Endodermal cell (in vitro differentiated cells): ENCODE measurements at regions not wholly inside any gene's neighbourhood (a gene's known extent, or its start where the extent isn't known, plus 50 kb on each side); places are given as distances from the start of the nearest gene placed in this dataset.

ENCODE experiments used
- DNase-seq: peaks from one replicate; pipeline ENCODE4 v3.0.0-alpha.2; 2017
- H3K27ac ChIP-seq: 2 replicates; pipeline ENCODE4 v1.5.1; 2013; ENCODE audit warnings: mild to moderate bottlenecking, low read depth, low read length, moderate library complexity
- H3K27me3 ChIP-seq: 2 replicates; pipeline ENCODE4 v1.6.1; 2013; ENCODE audit warnings: mild to moderate bottlenecking, low read length, moderate library complexity; ENCODE audit not compliant: insufficient read depth, control insufficient read depth, poor library complexity, severe bottlenecking
- H3K36me3 ChIP-seq: 2 replicates; pipeline ENCODE4 v1.7.0; 2013; ENCODE audit warnings: mild to moderate bottlenecking, low read length, moderate library complexity; ENCODE audit not compliant: control insufficient read depth, insufficient read depth
- H3K4me1 ChIP-seq: one replicate; pipeline ENCODE4 v1.7.0; 2013; ENCODE audit warnings: low read length; ENCODE audit not compliant: control insufficient read depth, insufficient read depth
- H3K4me3 ChIP-seq: 2 replicates; pipeline ENCODE4 v1.5.1; 2013; ENCODE audit warnings: mild to moderate bottlenecking, low read length, moderate library complexity
- H3K9ac ChIP-seq: 2 replicates; pipeline ENCODE4 v1.6.1; 2013; ENCODE audit warnings: mild to moderate bottlenecking, low read length, moderate library complexity; ENCODE audit not compliant: poor library complexity, severe bottlenecking; ENCODE audit errors: extremely low read depth
- H3K9me3 ChIP-seq: 2 replicates; pipeline ENCODE4 v1.6.1; 2013; ENCODE audit warnings: mild to moderate bottlenecking, low read length, moderate library complexity; ENCODE audit not compliant: control insufficient read depth
- H3K27ac Mint-ChIP-seq: 2 replicates; pipeline ENCODE4 v1.8.0; 2020; ENCODE audit warnings: mixed read lengths
- H3K27me3 Mint-ChIP-seq: 2 replicates; pipeline ENCODE4 v1.8.0; 2021; ENCODE audit warnings: mild to moderate bottlenecking, mixed read lengths; ENCODE audit not compliant: insufficient read depth
- H3K36me3 Mint-ChIP-seq: 2 replicates; pipeline ENCODE4 v1.8.0; 2020; ENCODE audit warnings: low read depth, mixed read lengths
- H3K4me1 Mint-ChIP-seq: 2 replicates; pipeline ENCODE4 v1.8.0; 2020; ENCODE audit warnings: mixed read lengths
- H3K4me3 Mint-ChIP-seq: 2 replicates; pipeline ENCODE4 v1.8.0; 2020; ENCODE audit warnings: mild to moderate bottlenecking, moderate library complexity, mixed read lengths
- H3K9me3 Mint-ChIP-seq: 2 replicates; pipeline ENCODE4 v1.8.0; 2020; ENCODE audit warnings: mild to moderate bottlenecking, mixed read lengths
- CTCF ChIP-seq: fragments of 200-600 bp; sonication (generic); conservative IDR thresholded peaks from 2 replicates; pipeline ENCODE4 v1.5.0; 2021; ENCODE audit warnings: antibody characterized with exemption, mild to moderate bottlenecking
- WGBS, 2 experiments: methylation state at CpG; one replicate each; pipeline versions ENCODE4 v1.1.5 to v1.1.7; 2013; ENCODE audit warnings: missing lambda C conversion rate in 2 of 2, mixed read lengths in 1 of 2; ENCODE audit not compliant: insufficient coverage in 1 of 2, insufficient read length in 1 of 2; 5-methylcytosine and 5-hydroxymethylcytosine counted together

GRCh38 chr22:48268293-48268692 is 1505.8 kb downstream of the TBC1D22A start:
- no peak overlapping the region for H3K27ac Mint-ChIP-seq
- no peaks in the 10 kb centered on the region for H3K4me1 ChIP-seq
- no peaks in the 10 kb centered on the region for H3K36me3 ChIP-seq
- H3K27ac ChIP-seq, result no peak overlapping the region
- WGBS, 2 experiments, result 90 to 93% methylated on average over 4 to 11 of the region's 11 CpGs
- no peak for DNase-seq
- H3K9ac ChIP-seq, result no peak overlapping the region
- H3K4me3 Mint-ChIP-seq, result no peak overlapping the region
- H3K9me3 Mint-ChIP-seq, result no peaks in the 10 kb centered on the region
- no peaks in the 10 kb centered on the region for H3K36me3 Mint-ChIP-seq
- no peak overlapping the region for H3K4me3 ChIP-seq
- no peaks in the 10 kb centered on the region for H3K9me3 ChIP-seq
- no peaks in the 10 kb centered on the region for H3K4me1 Mint-ChIP-seq
- TF ChIP-seq CTCF, result no peak
- no peaks in the 10 kb centered on the region for H3K27me3 ChIP-seq
- peaks cover 11% of the 10 kb centered on the region for H3K27me3 Mint-ChIP-seq

GRCh38 chr22:48267681-48268080 is 1505.2 kb downstream of the TBC1D22A start:
- no peaks in the 10 kb centered on the region for H3K9me3 Mint-ChIP-seq
- H3K4me3 Mint-ChIP-seq, result no peak overlapping the region
- no peaks in the 10 kb centered on the region for H3K36me3 Mint-ChIP-seq
- Histone ChIP-seq H3K27me3 (no peaks in the 10 kb centered on the region), H3K36me3 (no peaks in the 10 kb centered on the region), H3K4me1 (no peaks in the 10 kb centered on the region), H3K4me3 (no peak overlapping the region), H3K9ac (no peak overlapping the region), H3K9me3 (no peaks in the 10 kb centered on the region), H3K27ac (no peak overlapping the region)
- no peak for TF ChIP-seq CTCF
- 80 to 89% methylated on average over 10 of the region's 10 CpGs for WGBS, 2 experiments
- no peaks in the 10 kb centered on the region for H3K4me1 Mint-ChIP-seq
- DNase-seq, result no peak
- H3K27me3 Mint-ChIP-seq, result peaks cover 8% of the 10 kb centered on the region
- H3K27ac Mint-ChIP-seq, result no peak overlapping the region

GRCh38 chr22:48265000-48265625 is 1502.7 kb downstream of the TBC1D22A start:
- 94 to 98% methylated on average over 24 to 34 of the region's 34 CpGs for WGBS, 2 experiments
- H3K4me3 Mint-ChIP-seq, result no peak overlapping the region
- no peaks in the 10 kb centered on the region for H3K36me3 ChIP-seq
- H3K4me1 ChIP-seq, result no peaks in the 10 kb centered on the region
- no peak overlapping the region for H3K9ac ChIP-seq
- peaks cover 6% of the 10 kb centered on the region for H3K27me3 Mint-ChIP-seq
- DNase-seq, result no peak
- no peak overlapping the region for H3K27ac Mint-ChIP-seq
- no peak overlapping the region for H3K4me3 ChIP-seq
- H3K36me3 Mint-ChIP-seq, result no peaks in the 10 kb centered on the region
- H3K9me3 Mint-ChIP-seq, result no peaks in the 10 kb centered on the region
- no peaks in the 10 kb centered on the region for H3K27me3 ChIP-seq
- no peaks in the 10 kb centered on the region for H3K9me3 ChIP-seq
- TF ChIP-seq CTCF, result no peak
- H3K4me1 Mint-ChIP-seq, result no peaks in the 10 kb centered on the region
- H3K27ac ChIP-seq, result no peak overlapping the region
